Endothelial cell of umbilical vein (primary cell): ENCODE measurements at regions not wholly inside any gene's neighbourhood (a gene's known extent, or its start where the extent isn't known, plus 50 kb on each side); places are given as distances from the start of the nearest gene placed in this dataset.

Experiments used
- CTCF ChIP-seq, 2 donors: IDR thresholded peaks; 1 replicate in 1 of 2; 2 replicates in 1 of 2; pipeline ENCODE4 v1.5.1; 2011; ENCODE audit warnings: low read length in 2 of 2, mild to moderate bottlenecking in 2 of 2, moderate library complexity in 2 of 2, control low read depth in 1 of 2, inconsistent platforms in 1 of 2, low read depth in 1 of 2; ENCODE audit not compliant: insufficient read depth in 1 of 2; ENCODE audit errors: extremely low read depth in 1 of 2
- EZH2 ChIP-seq: IDR thresholded peaks from 2 replicates; pipeline ENCODE4 v1.6.1; 2012; ENCODE audit warnings: borderline replicate concordance, low read depth, mild to moderate bottlenecking, moderate library complexity, low read length, inconsistent platforms; ENCODE audit not compliant: severe bottlenecking

- TF ChIP-seq CTCF (IDR thresholded peaks at IDR 0.05; ENCODE audit: extremely low read depth in 1 of 2, insufficient read depth in 1 of 2, low read depth in 1 of 2, low read length in 2 of 2) (no peak), EZH2 (no peak)
Observed at GRCh38 chr15:58314593-58315216, 117.1 kb upstream of the LIPC start.
